ENCODE measurements at regions not wholly inside any gene's neighbourhood (a gene's known extent, or its start where the extent isn't known, plus 50 kb on each side); places are given as distances from the start of the nearest gene placed in this dataset.

DNA sequence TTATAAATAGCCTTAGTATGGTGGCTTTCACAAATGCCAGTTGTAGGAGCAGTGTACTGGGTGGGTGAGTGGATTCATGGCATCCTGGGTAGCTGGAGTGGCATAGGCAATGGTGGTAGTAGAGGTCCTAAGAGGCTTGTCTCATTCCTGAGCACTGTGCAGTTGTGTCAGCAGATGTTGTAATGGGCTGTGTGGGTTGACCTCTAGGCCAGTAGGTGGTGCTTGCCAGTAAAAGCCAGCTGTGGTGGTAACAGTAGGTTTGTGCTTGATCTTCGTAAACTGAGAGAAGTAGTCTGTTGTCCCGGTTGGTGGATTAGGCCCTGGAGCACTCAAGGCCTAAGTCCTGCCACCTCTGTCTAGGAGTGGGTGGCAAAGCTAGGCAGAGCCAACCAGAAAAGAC is 149.7 kb upstream of the SUCLG2 start:
- Histone ChIP-seq H3K27ac (ENCODE audit: insufficient read depth, low read length) (no peak overlapping the region), H3K4me1 (ENCODE audit: control insufficient read depth, extremely low read depth, insufficient read depth, low read length) (no peaks in the 10 kb centered on the region), H3K9me3 (ENCODE audit: control insufficient read depth, insufficient read depth, low read depth, low read length) (no peaks in the 10 kb centered on the region), H3K36me3 (ENCODE audit: control insufficient read depth, insufficient read depth, low read length) (no peaks in the 10 kb centered on the region), H3K9ac (ENCODE audit: insufficient read depth, low read length) (no peak overlapping the region), H3K4me2 (ENCODE audit: extremely low read depth, insufficient read depth, low read length) (no peak overlapping the region), H3K79me2 (ENCODE audit: control insufficient read depth, insufficient read depth, low read length) (no peaks in the 10 kb centered on the region), H3K4me3 (replicated peaks in 1 of 4; ENCODE audit: control extremely low read depth in 1 of 4, insufficient read depth in 1 of 4, low read depth in 3 of 4, low read length in 4 of 4) (no peak overlapping the region), H2AFZ (ENCODE audit: low read length) (no peak overlapping the region), H3K27me3 (ENCODE audit: control insufficient read depth, insufficient read depth, low read length) (no peaks in the 10 kb centered on the region), H4K20me1 (ENCODE audit: control insufficient read depth, extremely low read depth, insufficient read depth, low read length) (no peaks in the 10 kb centered on the region)
- peak in 1 of 2 donors; percentile 37 for DNase-seq (ENCODE audit: low read depth in 2 of 2)
- TF ChIP-seq, protein P1, sequence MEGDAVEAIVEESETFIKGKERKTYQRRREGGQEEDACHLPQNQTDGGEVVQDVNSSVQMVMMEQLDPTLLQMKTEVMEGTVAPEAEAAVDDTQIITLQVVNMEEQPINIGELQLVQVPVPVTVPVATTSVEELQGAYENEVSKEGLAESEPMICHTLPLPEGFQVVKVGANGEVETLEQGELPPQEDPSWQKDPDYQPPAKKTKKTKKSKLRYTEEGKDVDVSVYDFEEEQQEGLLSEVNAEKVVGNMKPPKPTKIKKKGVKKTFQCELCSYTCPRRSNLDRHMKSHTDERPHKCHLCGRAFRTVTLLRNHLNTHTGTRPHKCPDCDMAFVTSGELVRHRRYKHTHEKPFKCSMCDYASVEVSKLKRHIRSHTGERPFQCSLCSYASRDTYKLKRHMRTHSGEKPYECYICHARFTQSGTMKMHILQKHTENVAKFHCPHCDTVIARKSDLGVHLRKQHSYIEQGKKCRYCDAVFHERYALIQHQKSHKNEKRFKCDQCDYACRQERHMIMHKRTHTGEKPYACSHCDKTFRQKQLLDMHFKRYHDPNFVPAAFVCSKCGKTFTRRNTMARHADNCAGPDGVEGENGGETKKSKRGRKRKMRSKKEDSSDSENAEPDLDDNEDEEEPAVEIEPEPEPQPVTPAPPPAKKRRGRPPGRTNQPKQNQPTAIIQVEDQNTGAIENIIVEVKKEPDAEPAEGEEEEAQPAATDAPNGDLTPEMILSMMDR (conservative IDR thresholded peaks at IDR 0.05 in 1 of 2, IDR thresholded peaks at IDR 0.05 in 1 of 2; ENCODE audit: low read depth in 1 of 2, low read length in 2 of 2) = no peak
- no peak for TF ChIP-seq EZH2 (IDR thresholded peaks at IDR 0.05; ENCODE audit: low read length, missing control alignments)

DNA sequence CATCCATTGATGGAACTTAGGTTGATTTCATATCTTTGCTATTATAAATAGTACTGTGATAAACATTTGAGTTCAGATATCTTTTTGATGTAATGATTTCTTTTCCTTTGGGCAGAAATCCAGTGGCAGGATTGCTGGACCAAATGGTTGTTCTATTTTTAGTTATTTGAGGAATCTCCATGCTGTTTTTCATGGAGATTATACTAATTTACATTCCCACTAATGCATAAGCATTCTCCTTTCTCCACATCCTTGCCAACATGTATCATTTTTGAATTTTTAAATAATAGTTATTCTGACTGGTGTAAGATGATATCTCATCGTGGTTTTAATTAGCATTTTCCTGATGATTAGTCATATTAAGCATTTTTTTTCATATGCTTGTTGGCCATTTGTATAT is 144.0 kb upstream of the SUCLG2 start:
- H3K9me3 ChIP-seq (ENCODE audit: control insufficient read depth, insufficient read depth, low read depth, low read length) = no peaks in the 10 kb centered on the region
- peak in 1 of 2 donors; percentile 1 for DNase-seq (ENCODE audit: low read depth in 2 of 2)
- H3K4me3 ChIP-seq (replicated peaks in 1 of 4; ENCODE audit: control extremely low read depth in 1 of 4, insufficient read depth in 1 of 4, low read depth in 3 of 4, low read length in 4 of 4) = no peak overlapping the region
- no peaks in the 10 kb centered on the region for H3K36me3 ChIP-seq (ENCODE audit: control insufficient read depth, insufficient read depth, low read length)
- no peak overlapping the region for H2AFZ ChIP-seq (ENCODE audit: low read length)
- H4K20me1 ChIP-seq (ENCODE audit: control insufficient read depth, extremely low read depth, insufficient read depth, low read length) = no peaks in the 10 kb centered on the region
- no peaks in the 10 kb centered on the region for H3K4me1 ChIP-seq (ENCODE audit: control insufficient read depth, extremely low read depth, insufficient read depth, low read length)
- H3K27ac ChIP-seq (ENCODE audit: insufficient read depth, low read length) = no peak overlapping the region
- no peak overlapping the region for H3K4me2 ChIP-seq (ENCODE audit: extremely low read depth, insufficient read depth, low read length)
- TF ChIP-seq, protein P1 (conservative IDR thresholded peaks at IDR 0.05 in 1 of 2, IDR thresholded peaks at IDR 0.05 in 1 of 2; ENCODE audit: low read depth in 1 of 2, low read length in 2 of 2) = no peak
- no peaks in the 10 kb centered on the region for H3K79me2 ChIP-seq (ENCODE audit: control insufficient read depth, insufficient read depth, low read length)
- no peak overlapping the region for H3K9ac ChIP-seq (ENCODE audit: insufficient read depth, low read length)
- H3K27me3 ChIP-seq (ENCODE audit: control insufficient read depth, insufficient read depth, low read length) = no peaks in the 10 kb centered on the region

DNA sequence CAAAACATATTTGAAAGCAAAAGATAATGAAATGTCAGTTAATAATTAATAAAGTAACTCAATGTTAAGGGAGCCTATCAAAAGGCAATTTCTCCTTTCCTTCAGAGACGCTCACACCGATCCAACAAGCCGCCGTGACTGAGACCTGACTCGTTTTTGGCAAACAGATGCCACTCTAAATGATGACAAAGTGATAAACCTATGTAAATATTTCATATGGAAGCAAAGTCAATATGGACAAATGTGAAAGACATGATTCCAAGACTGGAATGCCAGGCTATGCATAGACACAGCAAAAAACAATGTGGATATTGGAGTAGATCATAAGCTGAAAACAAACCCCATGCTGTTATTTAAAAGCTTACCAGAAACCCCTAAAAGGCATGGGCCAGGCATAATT is 137.2 kb upstream of the SUCLG2 start:
- H3K9me3 ChIP-seq (ENCODE audit: control insufficient read depth, insufficient read depth, low read depth, low read length) = no peaks in the 10 kb centered on the region
- no peak for DNase-seq (ENCODE audit: low read depth in 2 of 2)
- H3K79me2 ChIP-seq (ENCODE audit: control insufficient read depth, insufficient read depth, low read length) = no peaks in the 10 kb centered on the region
- H2AFZ ChIP-seq (ENCODE audit: low read length) = no peak overlapping the region
- H3K9ac ChIP-seq (ENCODE audit: insufficient read depth, low read length) = no peak overlapping the region
- no peaks in the 10 kb centered on the region for H4K20me1 ChIP-seq (ENCODE audit: control insufficient read depth, extremely low read depth, insufficient read depth, low read length)
- no peaks in the 10 kb centered on the region for H3K36me3 ChIP-seq (ENCODE audit: control insufficient read depth, insufficient read depth, low read length)
- H3K4me3 ChIP-seq (replicated peaks in 1 of 4; ENCODE audit: control extremely low read depth in 1 of 4, insufficient read depth in 1 of 4, low read depth in 3 of 4, low read length in 4 of 4) = no peak overlapping the region
- no peak overlapping the region for H3K4me2 ChIP-seq (ENCODE audit: extremely low read depth, insufficient read depth, low read length)
- no peaks in the 10 kb centered on the region for H3K4me1 ChIP-seq (ENCODE audit: control insufficient read depth, extremely low read depth, insufficient read depth, low read length)
- TF ChIP-seq, protein P1 (conservative IDR thresholded peaks at IDR 0.05 in 1 of 2, IDR thresholded peaks at IDR 0.05 in 1 of 2; ENCODE audit: low read depth in 1 of 2, low read length in 2 of 2) = no peak
- no peak for TF ChIP-seq EZH2 (IDR thresholded peaks at IDR 0.05; ENCODE audit: low read length, missing control alignments)
- no peak overlapping the region for H3K27ac ChIP-seq (ENCODE audit: insufficient read depth, low read length)
- H3K27me3 ChIP-seq (ENCODE audit: control insufficient read depth, insufficient read depth, low read length) = no peaks in the 10 kb centered on the region
